HG03108 (cell line): ENCODE measurements at regions not wholly inside any gene's neighbourhood (a gene's known extent, or its start where the extent isn't known, plus 50 kb on each side); places are given as distances from the start of the nearest gene placed in this dataset.
"Not testable (repeated sequence)": the region's sequence is repeated elsewhere in the genome, so short reads cannot be mapped to it uniquely, and the experiment has no call there.

Source experiments
- ATAC-seq: cut with Tn5 transposase; IDR thresholded peaks from one replicate; pipeline ENCODE4 v1.9.1; 2021; ENCODE audit warnings: moderate library complexity; ENCODE audit not compliant: unreplicated experiment

DNA sequence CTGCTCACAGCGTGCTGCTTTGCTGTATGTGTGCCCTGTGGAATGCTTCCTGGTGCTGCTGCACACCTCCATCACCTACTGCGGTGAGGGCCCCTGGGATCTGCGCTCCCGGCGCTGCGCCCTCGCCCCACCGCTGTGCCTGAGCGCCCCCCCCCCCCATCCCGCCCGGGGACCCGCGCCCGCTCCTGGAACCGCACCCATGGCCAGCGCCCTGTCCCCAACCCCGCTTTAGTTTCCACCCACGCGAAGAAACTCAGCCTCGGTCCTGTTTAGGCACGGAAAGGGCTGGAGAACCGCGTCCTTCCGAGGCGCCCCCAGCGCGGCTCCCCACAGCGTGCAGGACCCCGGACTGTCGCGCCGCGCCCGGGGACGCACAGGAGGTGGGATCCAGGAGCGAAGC is 265.5 kb downstream of the POTEB3 start:
- ATAC-seq = not testable (repeated sequence)

DNA sequence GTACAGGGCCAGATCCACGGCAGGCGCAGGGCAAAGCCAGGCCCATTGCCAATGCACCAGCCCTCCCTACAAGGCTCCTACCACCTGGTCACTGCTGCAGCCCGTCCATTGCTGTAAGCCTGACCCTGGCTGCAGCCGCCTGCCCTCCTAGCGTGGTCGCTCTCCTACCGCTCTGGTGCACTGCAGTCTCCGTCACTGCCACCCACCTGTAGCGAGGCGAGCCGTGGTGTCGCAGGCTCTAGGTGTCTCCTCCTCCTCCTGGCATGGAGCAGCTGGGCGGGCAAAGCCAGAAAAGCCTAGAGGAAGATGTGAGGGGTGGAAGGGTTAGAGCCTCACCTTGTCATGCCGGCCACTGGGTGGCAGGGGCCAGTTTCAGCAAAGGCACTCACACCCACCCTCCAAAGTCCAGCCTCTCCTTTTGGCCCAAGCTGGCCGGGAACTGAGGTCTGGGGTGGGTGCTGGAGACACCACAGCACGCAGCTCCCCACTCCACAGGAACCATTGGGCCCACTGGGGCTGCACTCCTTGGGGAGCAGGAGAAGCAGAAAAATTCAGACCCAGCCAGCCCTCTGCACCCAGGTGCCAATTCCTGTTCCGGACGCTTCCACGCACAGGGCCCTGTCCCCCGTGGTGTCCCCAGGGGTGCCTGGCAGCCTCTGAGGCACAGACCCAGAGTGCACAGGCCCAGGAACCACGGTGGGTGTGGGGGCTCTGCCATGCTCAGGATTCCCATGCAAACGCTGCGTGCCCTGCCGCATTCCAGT is 285.3 kb upstream of the POTEB2 start:
- ATAC-seq = not testable (repeated sequence)

DNA sequence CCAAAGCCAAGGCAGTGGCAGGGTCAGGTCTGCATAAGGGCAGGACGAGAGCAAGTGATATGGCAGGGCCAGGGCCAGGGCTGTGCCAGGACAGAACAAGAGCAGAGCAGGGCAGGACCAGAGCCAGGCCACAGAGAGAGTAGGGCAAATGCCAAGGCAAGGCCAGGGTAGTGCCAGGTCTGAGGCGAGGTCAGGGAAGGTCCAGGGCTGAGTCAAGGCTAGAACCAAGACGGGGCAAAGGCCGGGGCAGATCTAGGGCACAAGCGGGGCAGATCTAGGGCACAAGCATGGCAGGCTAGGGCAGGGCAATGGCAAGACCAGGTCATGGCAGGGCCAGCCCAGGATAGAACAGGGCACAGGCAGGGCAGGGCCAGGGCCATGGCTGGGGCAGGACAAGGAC is 282.0 kb upstream of the POTEB2 start:
- not testable (repeated sequence) for ATAC-seq

DNA sequence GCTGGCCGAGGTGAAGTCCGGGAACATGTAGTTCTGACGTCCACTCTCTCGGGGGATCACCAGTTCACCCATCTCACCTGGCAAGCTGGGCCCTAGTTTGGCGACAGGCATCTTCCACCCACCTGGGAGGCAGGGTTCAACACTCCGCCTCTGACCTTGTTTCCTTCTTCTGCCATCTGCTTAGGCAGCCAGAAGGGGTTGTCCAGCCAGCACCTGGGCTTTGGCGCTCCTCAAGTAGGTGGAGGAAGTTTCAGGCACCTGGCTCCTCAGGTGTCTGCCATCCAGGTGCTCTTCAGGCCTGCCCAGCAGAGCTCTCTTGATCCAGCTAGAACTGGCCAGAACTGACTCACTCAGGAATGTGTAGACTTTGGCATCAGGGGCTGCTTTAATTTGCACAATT is 267.8 kb upstream of the POTEB2 start:
- ATAC-seq = not testable (repeated sequence)

DNA sequence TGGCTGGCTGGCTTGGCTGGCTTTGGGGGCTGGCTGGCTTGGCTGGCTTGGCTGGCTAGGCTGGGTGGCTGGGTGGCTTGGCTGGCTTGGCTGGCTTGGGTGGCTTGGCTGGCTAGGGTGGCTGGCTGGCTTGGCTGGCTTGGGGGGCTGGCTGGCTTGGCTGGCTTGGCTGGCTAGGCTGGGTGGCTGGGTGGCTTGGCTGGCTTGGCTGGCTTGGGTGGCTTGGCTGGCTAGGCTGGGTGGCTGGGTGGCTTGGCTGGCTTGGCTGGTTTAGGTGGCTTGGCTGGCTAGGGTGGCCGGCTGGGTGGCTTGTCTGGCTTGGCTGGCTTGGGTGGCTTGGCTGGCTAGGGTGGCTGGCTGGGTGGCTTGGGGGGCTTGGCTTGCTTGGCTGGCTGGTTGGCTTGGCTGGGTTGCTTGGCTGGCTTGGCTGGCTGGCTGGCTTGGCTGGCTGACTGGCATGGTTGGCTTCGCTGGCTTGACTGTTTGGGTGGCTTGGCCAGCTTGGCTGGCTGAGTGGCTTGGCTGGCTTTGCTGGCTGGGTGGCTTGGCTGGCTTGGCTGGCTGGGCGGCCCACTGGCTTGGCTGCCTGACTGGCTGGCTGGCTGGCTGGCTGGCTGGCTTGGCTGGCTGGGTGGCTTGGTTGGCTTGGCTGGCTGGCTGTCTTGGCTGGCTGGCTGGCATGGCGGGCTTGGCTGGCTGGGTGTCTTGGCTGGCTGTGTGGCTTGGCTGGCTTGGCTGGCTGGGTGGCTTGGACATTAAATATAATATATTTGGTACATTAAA is 246.3 kb upstream of the POTEB2 start:
- ATAC-seq = not testable (repeated sequence)

DNA sequence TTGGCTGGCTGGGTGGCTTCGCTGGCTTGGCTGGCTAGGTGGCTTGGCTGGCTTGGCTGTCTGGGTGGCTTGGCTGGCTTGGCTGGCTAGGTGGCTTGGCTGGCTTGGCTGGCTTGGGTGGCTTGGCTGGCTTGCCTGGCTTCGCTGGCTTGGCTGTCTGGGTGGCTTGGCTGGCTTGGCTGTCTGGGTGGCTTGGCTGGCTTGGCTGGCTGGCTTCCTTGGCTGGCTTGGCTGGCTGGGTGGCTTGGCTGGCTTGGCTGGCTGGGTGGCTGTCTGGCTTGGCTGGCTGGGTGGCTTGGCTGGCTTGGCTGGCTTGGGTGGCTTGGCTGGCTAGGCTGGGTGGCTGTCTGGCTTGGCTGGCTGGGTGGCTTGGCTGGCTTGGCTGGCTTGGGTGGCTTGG is 245.7 kb upstream of the POTEB2 start:
- not testable (repeated sequence) for ATAC-seq

DNA sequence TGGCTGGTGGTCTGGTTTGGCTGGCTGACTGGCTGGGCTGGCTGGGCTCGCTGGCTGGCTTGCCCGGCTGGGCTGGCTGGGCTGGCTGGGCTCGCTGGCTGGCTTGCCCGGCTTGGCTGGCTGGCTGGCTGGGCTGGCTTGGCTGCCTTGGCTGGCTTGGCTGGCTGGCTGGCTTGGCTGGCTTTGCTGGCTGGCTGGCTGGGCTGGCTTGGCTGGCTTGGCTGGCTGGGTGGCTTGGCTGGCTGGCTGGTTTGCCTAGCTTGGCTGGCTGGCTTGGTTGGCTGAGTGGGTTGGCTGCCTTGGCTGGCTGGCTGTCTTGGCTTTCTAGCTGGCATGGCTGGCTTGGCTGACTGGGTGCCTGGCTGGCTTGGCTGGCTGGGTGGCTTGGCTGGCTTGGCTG is 245.1 kb upstream of the POTEB2 start:
- not testable (repeated sequence) for ATAC-seq

DNA sequence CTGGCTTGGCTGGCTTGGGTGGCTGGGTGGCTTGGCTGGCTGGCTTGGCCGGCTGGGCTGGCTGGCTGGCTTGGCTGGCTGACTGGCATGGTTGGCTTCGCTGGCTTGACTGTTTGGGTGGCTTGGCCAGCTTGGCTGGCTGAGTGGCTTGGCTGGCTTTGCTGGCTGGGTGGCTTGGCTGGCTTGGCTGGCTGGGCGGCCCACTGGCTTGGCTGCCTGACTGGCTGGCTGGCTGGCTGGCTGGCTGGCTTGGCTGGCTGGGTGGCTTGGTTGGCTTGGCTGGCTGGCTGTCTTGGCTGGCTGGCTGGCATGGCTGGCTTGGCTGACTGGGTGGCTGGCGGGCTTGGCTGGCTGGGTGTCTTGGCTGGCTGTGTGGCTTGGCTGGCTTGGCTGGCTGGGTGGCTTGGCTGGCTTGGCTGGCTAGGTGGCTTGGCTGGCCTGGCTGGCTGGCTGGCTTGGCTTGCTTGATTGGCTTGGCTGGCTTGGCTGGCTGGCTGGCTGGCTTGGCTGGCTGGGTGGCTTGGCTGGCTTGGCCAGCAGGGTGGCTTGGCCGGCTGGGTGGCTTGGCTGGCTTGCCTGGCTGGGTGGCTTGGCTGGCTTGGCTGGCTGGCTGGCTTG is 244.2 kb upstream of the POTEB2 start:
- not testable (repeated sequence) for ATAC-seq

DNA sequence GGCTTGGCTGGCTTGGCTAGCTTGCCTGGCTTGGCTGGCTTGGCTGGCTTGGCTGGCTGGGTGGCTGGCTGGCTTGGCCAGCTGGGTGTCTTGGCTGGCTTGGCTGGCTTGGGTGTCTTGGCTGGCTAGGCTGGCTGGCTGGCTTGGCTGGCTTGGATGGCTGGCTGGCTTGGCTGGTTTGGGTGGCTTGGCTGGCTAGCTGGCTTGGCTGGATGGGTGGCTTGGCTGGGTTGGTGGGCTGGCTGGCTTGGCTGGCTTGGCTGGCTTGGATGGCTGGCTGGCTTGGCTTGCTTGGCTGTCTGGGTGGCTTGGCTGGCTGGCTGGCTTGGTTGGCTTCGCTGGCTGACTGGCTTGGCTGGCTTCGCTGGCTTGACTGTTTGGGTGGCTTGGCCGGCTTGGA is 242.3 kb upstream of the POTEB2 start:
- not testable (repeated sequence) for ATAC-seq

DNA sequence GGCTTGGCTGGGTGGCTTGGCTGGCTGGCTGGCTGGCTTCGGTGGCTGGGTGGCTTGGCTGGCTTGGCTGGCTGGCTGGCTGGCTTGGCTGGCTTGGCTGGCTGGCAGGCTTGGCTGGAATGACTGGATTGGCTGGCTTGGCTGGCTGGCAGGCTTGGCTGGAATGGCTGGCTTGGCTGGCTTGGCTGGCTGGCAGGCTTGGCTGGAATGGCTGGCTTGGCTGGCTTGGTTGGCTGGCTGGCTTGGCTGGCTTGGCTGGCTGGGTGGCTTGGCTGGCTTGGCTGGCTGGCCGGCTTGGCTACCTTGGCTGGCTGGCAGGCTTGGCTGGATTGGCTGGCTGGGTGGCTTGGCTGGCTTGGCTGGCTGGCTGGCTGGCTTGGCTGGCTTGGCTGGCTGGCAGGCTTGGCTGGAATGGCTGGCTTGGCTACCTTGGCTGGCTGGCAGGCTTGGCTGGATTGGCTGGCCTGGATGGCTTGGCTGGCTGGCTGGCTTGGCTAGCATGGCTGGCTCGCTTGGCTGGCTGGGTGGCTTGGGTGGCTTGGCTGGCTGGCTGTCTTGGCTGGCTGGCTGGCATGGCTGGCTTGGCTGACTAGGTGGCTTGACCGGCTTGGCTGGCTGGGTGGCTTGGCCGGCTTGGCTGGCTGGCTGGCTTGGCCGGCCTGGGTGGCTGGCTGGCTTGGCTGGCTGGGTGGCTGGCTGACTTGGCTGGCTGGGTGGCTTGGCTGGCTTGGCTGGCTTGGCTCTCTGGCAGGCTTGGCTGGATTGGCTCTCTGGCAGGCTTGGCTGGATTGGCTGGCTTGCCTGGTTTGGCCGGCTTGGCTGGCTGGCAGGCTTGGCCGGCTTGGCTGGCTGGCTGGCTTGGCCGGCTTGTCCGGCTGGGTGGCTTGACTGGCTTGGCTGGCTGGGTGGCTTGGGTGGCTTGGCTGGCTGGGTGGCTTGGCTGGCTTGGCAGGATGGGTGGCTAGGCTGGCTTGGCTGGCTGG is 241.6 kb upstream of the POTEB2 start:
- ATAC-seq = not testable (repeated sequence)

DNA sequence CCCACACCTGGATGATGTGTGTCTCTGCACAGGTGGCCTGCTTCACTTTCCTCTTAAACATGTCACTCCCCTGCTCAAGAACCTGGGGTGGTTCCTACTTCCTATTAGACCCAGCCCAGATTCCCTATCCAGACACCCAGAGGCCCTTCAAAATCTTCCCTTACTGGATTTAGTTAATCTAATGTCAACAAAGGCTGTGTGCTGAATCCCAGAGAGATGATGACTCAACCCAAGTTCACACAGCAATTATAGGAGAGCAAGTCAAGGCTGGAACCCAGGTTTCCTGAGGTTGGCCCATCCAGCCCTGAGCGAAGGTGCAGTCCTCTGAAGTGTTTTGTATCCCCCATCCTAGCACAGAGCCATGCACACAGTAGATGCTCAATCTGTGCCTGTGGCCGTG is 230.5 kb upstream of the POTEB2 start:
- not testable (repeated sequence) for ATAC-seq

DNA sequence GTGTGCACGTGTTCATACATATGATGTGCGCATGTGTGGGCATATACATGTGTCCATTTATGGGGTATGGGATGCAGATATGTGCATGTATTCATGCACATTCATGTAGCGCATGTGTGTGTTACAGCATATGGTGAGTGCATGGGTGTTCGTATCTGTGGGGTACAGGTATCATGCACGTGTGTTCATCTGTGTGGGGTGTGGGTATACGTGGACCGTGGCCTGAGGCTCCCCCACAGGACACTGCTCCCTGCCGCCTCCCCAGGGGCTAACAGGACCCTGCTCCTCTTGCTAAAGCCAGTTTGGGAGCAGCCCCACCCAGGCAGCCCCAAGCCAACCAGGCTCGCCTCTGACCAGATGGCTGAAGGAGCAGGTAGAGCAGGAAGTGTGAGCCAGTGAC is 213.4 kb upstream of the POTEB2 start:
- not testable (repeated sequence) for ATAC-seq

DNA sequence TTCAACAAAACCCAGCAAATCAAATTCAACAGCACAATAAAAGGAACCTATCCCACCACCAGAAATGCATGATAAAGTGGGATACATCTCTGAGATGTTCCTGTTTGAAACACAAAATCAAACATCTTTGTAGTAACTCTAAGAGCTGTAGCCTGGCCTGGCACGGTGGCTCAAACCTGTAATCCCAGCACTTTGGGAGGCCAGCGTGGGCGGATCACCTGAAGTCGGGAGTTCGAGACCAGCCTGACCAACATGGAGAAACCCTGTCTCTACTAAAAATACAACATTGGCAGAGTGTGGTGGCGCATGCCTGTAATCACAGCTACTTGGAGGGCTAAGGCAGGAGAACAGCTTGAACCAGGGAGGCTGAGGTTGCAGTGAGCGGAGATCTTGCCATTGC is 202.8 kb upstream of the POTEB2 start:
- ATAC-seq = not testable (repeated sequence)

DNA sequence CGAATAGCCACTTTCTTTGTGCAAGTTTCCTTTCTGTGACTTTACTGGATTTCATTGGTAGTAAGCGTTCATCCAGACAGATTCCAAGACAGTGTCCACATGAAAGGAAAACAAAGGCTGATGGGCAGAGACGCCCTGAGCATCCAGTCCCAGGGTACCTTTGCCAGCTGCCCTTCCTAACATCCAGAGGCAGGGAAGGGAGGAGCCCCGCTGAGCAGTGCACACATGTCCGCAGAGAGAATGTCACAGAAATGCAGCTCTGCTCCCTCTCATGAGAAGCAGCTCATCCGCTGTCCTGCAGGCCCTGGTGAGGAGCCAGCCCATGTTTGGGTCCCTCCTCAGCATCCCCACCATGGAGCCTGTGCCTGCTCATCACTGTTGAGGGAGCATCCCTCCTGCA is 197.4 kb upstream of the POTEB2 start:
- not testable (repeated sequence) for ATAC-seq

DNA sequence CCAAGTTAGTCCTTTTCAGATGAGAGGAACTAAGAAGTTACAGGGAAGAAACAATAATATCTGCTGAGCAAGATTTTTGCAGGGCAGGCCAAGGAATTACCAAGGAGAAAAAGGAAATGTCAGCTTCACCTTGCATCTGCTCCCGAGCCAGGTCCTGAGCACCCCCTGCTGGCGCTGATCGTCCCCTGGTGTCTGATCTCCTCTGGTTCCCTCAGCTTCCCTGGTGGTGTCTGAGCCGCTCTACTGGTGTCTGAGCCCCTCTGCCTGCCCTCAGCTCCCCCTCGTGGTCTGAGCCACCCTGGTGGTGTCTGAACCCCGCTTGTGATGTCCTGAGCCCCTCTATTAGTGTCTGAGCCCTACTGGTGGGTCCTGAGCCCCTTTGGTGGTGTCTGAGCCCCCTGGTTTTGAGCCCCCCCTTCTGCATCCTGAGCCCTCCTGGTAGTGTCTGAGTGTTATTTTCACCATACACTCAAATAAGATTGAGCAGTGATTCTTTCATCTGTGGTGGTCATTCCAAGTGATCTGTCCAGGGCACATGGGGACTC is 196.6 kb upstream of the POTEB2 start:
- ATAC-seq = not testable (repeated sequence)

DNA sequence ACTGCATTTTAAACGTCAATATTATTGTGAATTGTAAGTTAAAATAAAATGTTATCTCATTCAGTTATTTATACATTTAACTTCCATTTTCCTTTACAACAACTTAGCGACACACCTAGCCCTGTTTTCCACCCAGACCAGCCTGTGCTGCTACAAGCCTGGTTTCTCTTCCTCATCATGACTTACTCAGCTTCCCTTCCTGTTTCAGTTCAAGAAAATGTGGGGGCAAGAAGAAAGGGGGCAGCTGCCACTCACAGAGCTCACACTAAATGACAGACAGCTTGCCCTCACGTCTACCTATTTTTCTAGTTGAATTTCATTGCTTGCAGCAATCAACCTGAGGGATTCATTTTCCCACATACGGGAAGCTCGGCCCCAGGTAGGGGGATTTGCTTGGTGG is 185.8 kb upstream of the POTEB2 start:
- not testable (repeated sequence) for ATAC-seq

DNA sequence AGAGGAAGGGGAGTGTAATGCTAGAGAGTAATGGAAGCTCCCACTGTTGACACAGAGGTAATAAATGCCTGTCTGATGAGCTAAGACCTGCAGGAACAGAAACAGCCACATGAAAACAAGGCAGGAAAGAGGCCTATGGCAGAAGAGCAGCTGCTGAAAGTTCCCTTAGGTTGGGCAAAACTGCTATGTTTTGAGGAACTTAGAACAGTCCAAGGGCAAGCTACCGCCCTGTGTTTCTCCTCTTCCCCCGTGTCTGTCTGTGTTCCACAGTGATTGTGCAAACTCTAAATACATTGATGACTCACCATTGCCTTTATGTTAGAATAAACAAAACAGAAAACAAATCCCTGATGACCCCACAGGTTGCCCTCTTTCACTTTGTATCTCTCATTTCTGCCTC is 165.6 kb upstream of the POTEB2 start:
- ATAC-seq = not testable (repeated sequence)

DNA sequence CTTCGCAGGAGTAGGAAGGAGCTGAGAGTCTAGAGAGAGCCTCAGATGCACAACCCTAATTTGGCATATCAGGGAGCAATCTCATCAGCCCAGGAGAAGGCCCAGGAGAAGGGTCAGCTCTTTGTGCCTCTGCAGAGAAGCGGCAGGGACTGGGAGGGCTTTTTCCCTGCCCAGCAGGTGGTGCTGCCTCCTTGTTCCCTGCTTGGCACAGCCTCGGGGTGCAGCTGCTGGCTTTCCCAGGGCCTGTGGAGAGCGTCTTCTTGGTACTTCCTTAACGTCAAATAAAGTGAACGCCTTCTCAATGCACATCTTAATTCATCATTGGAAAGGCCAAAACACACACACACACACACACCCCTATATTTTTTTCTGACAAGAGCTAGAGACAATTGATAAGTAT is 162.9 kb upstream of the POTEB2 start:
- not testable (repeated sequence) for ATAC-seq

DNA sequence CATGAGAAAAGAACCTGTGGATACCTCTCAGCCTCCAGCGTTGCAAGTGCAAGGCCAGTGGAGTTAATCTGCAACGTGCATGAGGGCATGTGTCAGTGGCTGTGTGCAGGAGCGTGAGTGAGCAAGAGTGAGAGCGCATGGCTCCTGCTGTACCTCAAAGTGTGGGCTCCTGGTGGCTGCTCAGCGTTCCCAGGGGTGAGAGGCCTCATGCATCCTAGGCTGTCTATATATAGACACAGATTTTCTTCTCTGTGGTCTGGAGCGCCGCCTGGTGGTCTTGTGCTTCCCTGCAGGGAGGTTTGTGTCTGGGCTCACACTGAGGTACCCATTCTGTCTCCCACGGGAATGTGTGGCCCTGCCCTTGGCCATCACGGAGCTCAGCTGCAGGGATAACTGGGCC is 161.8 kb upstream of the POTEB2 start:
- ATAC-seq = not testable (repeated sequence)

DNA sequence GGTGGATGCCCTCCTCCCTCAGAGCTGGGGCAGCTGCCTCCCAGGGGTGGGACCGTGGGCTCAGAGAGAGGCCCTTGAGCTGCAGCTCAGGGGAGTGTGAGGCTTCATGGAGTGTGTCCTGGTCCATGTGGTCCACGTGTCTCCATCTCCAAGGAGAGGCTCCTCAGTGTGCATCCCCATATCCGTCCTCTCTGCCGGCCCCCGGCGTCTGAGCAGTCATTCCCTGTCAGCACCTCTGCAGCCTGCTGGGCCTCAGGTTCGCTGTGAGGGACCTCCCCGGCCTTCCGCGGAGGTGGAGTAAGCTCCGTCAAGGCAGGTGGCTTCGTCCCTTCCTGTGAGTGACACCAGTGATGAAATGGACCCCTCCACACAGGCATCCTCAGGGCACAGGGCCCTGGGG is 160.7 kb upstream of the POTEB2 start:
- not testable (repeated sequence) for ATAC-seq
